Heart right ventricle (tissue), 16 donors: ENCODE measurements at regions not wholly inside any gene's neighbourhood (a gene's known extent, or its start where the extent isn't known, plus 50 kb on each side); places are given as distances from the start of the nearest gene placed in this dataset.
A peak's percentile ranks its signal among the peaks of the same experiment; 100 is the strongest.

ENCODE experiments used
- ATAC-seq, 8 donors: fragments of 200-7000 bp; cut with Tn5 transposase; one replicate each; pipeline ENCODE4 v1.9.1; 2020; ENCODE audit warnings: mild to moderate bottlenecking in 8 of 8, moderate library complexity in 8 of 8, moderate number of reproducible peaks in 1 of 8
- DNase-seq, 2 donors: peaks; one replicate each; pipeline ENCODE4 v3.0.0-alpha.2; 2020
- H3K27ac ChIP-seq, 10 donors: fragments of 200-600 bp; sonication (generic) in 2 of 10; one replicate each; pipeline versions ENCODE4 v1.5.0 to v1.8.0; 2020 to 2022; ENCODE audit warnings: mild to moderate bottlenecking in 3 of 10
- H3K27me3 ChIP-seq, 7 donors: fragments of 200-600 bp; one replicate each; pipeline ENCODE4 v1.8.0; 2021 to 2022; ENCODE audit warnings: mild to moderate bottlenecking in 2 of 7
- H3K36me3 ChIP-seq, 9 donors: fragments of 200-600 bp; sonication (generic) in 1 of 9; one replicate each; pipeline versions ENCODE4 v1.5.0 to v1.8.0; 2020 to 2022; ENCODE audit warnings: mild to moderate bottlenecking in 2 of 9
- H3K4me1 ChIP-seq, 9 donors: fragments of 200-600 bp; sonication (generic) in 1 of 9; one replicate each; pipeline versions ENCODE4 v1.5.0 to v1.8.0; 2020 to 2022; ENCODE audit warnings: mild to moderate bottlenecking in 4 of 9
- H3K4me3 ChIP-seq, 10 donors: fragments of 200-600 bp; sonication (generic) in 2 of 10; one replicate each; pipeline versions ENCODE4 v1.5.0 to v1.8.0; 2020 to 2022; ENCODE audit warnings: mild to moderate bottlenecking in 7 of 10, moderate library complexity in 2 of 10
- H3K9me3 ChIP-seq, 11 donors: fragments of 200-600 bp in 10 of 11; sonication (generic) in 2 of 11; one replicate each; pipeline versions ENCODE4 v1.5.0 to v1.8.0; 2013 to 2022; ENCODE audit warnings: mild to moderate bottlenecking in 2 of 11, control low read depth in 1 of 11, moderate library complexity in 1 of 11
- CTCF ChIP-seq, 9 donors: fragments of 200-600 bp; sonication (generic) in 2 of 9; IDR thresholded peaks; one replicate each; pipeline versions ENCODE4 v1.5.0 to v1.8.0; 2021 to 2022; ENCODE audit warnings: antibody characterized with exemption in 9 of 9, mild to moderate bottlenecking in 5 of 9, moderate library complexity in 1 of 9
- WGBS, 2 donors: extraction: QIAGEN DNeasy Blood & Tissue Kit; methylation state at CpG; one replicate each; pipeline ENCODE4 v1.1.7; 2013; ENCODE audit warnings: inconsistent platforms in 1 of 2; 5-methylcytosine and 5-hydroxymethylcytosine counted together
- intact Hi-C, 10 donors: fragments of 100-400 bp; cut with DNase I; formaldehyde crosslinking; loops; one replicate each; pipeline versions ENCODE4 v1.11.1 to v1.14.2; 2022
- donor health status: Arrhythmogenic right ventricular cardiomyopathy.
- donor health status: ischemic (EF 13 %, LVEDD 7.1; RV severe dilation, severe dysfunction).
- donor health status: healthy with polysubstance abuse.
- donor health status: DM: no; HTN: yes; CAD: no.
- donor health status: DM: no; HTN: no; CAD: no.
- donor health status: ischemic (EF 25% LVEDD 6.9; RV normal size, moderate dysfunction).
- donor health status: ischemic (EF 25% LVEDD 5.7; RV mildly dilated, moderate dysfunction).
- donor health status: healthy.
- donor health status: DM: yes; HTN: yes; CAD: no.
- donor health status: Ischemic cardiomyopathy.
- donor health status: ischemic (EF 35%, LVEDD 5.7; RV mildly dilated, moderate dysfunction).
- donor health status: nonischemic (EF 11% LVEDD 7.7; RV severe dilation, severe dysfunction).
- donor health status: DM: yes; HTN: yes; CAD: no.
- donor health status: PGD.
- donor health status: ischemic (EF 29% LVEDD 5.4; RV normal size, mild dysfunction).
- donor health status: nonischemic (EF 23%, LVEDD 6.1; RV moderate dilation, normal function).

- DNase-seq (no peak), ATAC-seq (no peak)
- no peak overlapping the region for H3K27ac ChIP-seq
- no peaks in the 10 kb centered on the region for H3K4me1 ChIP-seq
- no peak for TF ChIP-seq CTCF (IDR thresholded peaks at IDR 0.05)
- intact Hi-C loops, result loop anchor here in 1 of 10 donors (5.0 kb wide), 1 partner anchor 249 kb away; no protein-coding TSS in a partner anchor
- WGBS, 2 donors, result 95% methylated on average over 3 of the region's 3 CpGs
- peaks cover 0 to 5% (median 0%) of the 10 kb centered on the region in 11 donors for H3K9me3 ChIP-seq
- H3K27me3 ChIP-seq, result no peaks in the 10 kb centered on the region
- no peak overlapping the region for H3K4me3 ChIP-seq
- no peaks in the 10 kb centered on the region for H3K36me3 ChIP-seq
Observed at GRCh38 chr16:64641343-64641742, 480.5 kb downstream of the CDH11 start.

GRCh38 chr16:64638766-64639165, 483.1 kb downstream of the CDH11 start:
- H3K4me3 ChIP-seq, result no peak overlapping the region
- ATAC-seq (no peak), DNase-seq (no peak)
- H3K4me1 ChIP-seq, result no peaks in the 10 kb centered on the region
- WGBS, 2 donors, result 92 to 95% methylated on average over 2 of the region's 2 CpGs
- intact Hi-C loops, result no loop called here
- H3K27ac ChIP-seq, result no peak overlapping the region
- no peaks in the 10 kb centered on the region for H3K27me3 ChIP-seq
- no peak for TF ChIP-seq CTCF (IDR thresholded peaks at IDR 0.05)
- H3K9me3 ChIP-seq, result peaks cover 0 to 5% (median 0%) of the 10 kb centered on the region in 11 donors
- H3K36me3 ChIP-seq, result no peaks in the 10 kb centered on the region

GRCh38 chr16:64629622-64630021, 492.2 kb downstream of the CDH11 start:
- H3K27ac ChIP-seq, result no peak overlapping the region
- H3K36me3 ChIP-seq, result no peaks in the 10 kb centered on the region
- intact Hi-C loops, result no loop called here
- no peak for TF ChIP-seq CTCF (IDR thresholded peaks at IDR 0.05)
- no peaks in the 10 kb centered on the region for H3K4me1 ChIP-seq
- WGBS, 2 donors, result 72 to 75% methylated on average over 2 of the region's 2 CpGs
- H3K9me3 ChIP-seq, result peaks cover 0 to 2% (median 0%) of the 10 kb centered on the region in 11 donors
- no peak overlapping the region for H3K4me3 ChIP-seq
- DNase-seq (no peak), ATAC-seq (no peak)
- H3K27me3 ChIP-seq, result no peaks in the 10 kb centered on the region

GRCh38 chr16:64627781-64628180, 494.1 kb downstream of the CDH11 start:
- ATAC-seq (peak; percentile 61 to 99 (median 96)), DNase-seq (peak; percentile 46 to 65)
- intact Hi-C loops, result no loop called here
- 49 to 56% methylated on average over 7 of the region's 7 CpGs for WGBS, 2 donors
- no peak for TF ChIP-seq CTCF (IDR thresholded peaks at IDR 0.05)
- H3K4me1 ChIP-seq, result no peaks in the 10 kb centered on the region
- no peaks in the 10 kb centered on the region for H3K27me3 ChIP-seq
- no peak overlapping the region for H3K4me3 ChIP-seq
- no peak overlapping the region for H3K27ac ChIP-seq
- H3K36me3 ChIP-seq, result no peaks in the 10 kb centered on the region
- H3K9me3 ChIP-seq, result peaks cover 0 to 17% (median 0%) of the 10 kb centered on the region in 11 donors
